NB4 (cell line): ENCODE measurements at regions not wholly inside any gene's neighbourhood (a gene's known extent, or its start where the extent isn't known, plus 50 kb on each side); places are given as distances from the start of the nearest gene placed in this dataset.

Experiments
- DNase-seq: peaks from one replicate; pipeline ENCODE4 v3.0.0; 2010; ENCODE audit warnings: low read depth
- H3K4me3 ChIP-seq: one replicate; pipeline ENCODE4 v1.5.1; 2011; ENCODE audit warnings: mild to moderate bottlenecking, low read depth, low read length, moderate library complexity
- MAX ChIP-seq: IDR thresholded peaks from 2 replicates; pipeline ENCODE4 v1.6.1; 2011; ENCODE audit warnings: low read depth, low read length
- MYC ChIP-seq: IDR thresholded peaks from 2 replicates; pipeline ENCODE4 v1.6.1; 2011; ENCODE audit warnings: low read depth, low read length
- POLR2A ChIP-seq: IDR thresholded peaks from 2 replicates; pipeline ENCODE4 v1.6.1; 2011; ENCODE audit warnings: mild to moderate bottlenecking; ENCODE audit not compliant: insufficient read length; ENCODE audit errors: extremely low read depth
- TF ChIP-seq, protein P1 (sequence below): IDR thresholded peaks from one replicate; pipeline ENCODE4 v1.5.1; 2012; ENCODE audit warnings: low read depth, low read length

GRCh38 chr3:168493412-168494205, 397.9 kb upstream of the GOLIM4 start:
- DNase-seq, result no peak
- TF ChIP-seq, protein P1, sequence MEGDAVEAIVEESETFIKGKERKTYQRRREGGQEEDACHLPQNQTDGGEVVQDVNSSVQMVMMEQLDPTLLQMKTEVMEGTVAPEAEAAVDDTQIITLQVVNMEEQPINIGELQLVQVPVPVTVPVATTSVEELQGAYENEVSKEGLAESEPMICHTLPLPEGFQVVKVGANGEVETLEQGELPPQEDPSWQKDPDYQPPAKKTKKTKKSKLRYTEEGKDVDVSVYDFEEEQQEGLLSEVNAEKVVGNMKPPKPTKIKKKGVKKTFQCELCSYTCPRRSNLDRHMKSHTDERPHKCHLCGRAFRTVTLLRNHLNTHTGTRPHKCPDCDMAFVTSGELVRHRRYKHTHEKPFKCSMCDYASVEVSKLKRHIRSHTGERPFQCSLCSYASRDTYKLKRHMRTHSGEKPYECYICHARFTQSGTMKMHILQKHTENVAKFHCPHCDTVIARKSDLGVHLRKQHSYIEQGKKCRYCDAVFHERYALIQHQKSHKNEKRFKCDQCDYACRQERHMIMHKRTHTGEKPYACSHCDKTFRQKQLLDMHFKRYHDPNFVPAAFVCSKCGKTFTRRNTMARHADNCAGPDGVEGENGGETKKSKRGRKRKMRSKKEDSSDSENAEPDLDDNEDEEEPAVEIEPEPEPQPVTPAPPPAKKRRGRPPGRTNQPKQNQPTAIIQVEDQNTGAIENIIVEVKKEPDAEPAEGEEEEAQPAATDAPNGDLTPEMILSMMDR, result no peak
- TF ChIP-seq POLR2A (no peak), MYC (no peak), MAX (no peak)
- no peak overlapping the region for H3K4me3 ChIP-seq

DNA sequence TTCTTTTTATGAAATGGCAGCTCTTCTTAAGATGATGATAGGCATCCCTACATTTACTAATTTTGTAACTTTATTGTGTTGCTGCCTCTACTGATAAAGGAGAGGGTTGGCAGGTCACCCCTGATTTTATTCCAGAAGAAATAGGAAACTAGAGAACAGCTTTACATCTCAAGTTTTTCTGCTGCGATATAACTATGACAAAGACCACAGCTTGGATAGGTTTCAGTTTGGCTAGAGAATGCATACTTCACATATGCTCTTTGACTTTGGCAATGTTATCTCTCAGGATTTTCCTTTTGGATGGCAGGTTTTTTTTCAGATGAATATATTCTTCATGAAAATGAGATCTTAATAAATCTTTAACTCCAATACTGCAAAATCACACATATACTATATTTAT, 395.3 kb upstream of the GOLIM4 start:
- TF ChIP-seq MYC, result no peak
- TF ChIP-seq MAX, result no peak
- no peak for TF ChIP-seq POLR2A
- TF ChIP-seq, protein P1, result no peak
- H3K4me3 ChIP-seq, result no peak overlapping the region
- DNase-seq, result no peak

DNA sequence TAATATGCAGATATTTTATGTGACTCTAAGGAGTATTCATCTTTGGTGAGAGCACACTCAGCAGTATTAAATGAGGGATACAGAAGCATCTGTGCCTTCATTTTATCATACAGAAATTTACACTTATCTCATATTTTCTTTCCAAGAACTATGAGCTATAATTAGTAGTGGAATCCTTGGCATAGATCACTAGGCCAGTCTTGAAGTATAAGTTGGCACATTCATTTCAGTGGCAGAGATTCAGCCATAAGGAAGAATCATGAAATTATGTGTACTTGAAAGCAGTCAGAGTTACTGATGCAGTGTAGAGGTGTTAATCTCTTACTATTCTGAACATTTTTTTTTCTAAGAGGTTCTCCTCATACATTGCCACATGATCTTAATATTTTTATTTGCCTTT, 393.6 kb upstream of the GOLIM4 start:
- no peak overlapping the region for H3K4me3 ChIP-seq
- no peak for DNase-seq
- TF ChIP-seq MAX (no peak), POLR2A (no peak), MYC (no peak)
- TF ChIP-seq, protein P1, result no peak

- TF ChIP-seq, protein P1, result no peak
- no peak for TF ChIP-seq MAX
- TF ChIP-seq POLR2A, result no peak
- TF ChIP-seq MYC, result no peak
- no peak overlapping the region for H3K4me3 ChIP-seq
- no peak for DNase-seq
Measured at GRCh38 chr3:168485936-168486335, 390.2 kb upstream of the GOLIM4 start.

GRCh38 chr3:168476360-168476980, 380.7 kb upstream of the GOLIM4 start:
- no peak for DNase-seq
- H3K4me3 ChIP-seq, result no peak overlapping the region
- TF ChIP-seq MYC (no peak), POLR2A (no peak), MAX (no peak)
- TF ChIP-seq, protein P1, result no peak

- no peak overlapping the region for H3K4me3 ChIP-seq
- no peak for DNase-seq
Measured at GRCh38 chr3:168475704-168476103, 380.0 kb upstream of the GOLIM4 start.

More at GRCh38 chr3:168475704-168476103, 380.0 kb upstream of the GOLIM4 start:
- TF ChIP-seq MYC, result no peak
- no peak for TF ChIP-seq MAX
- TF ChIP-seq, protein P1, result no peak
- no peak for TF ChIP-seq POLR2A
